GM21526 (cell line): ENCODE measurements at regions not wholly inside any gene's neighbourhood (a gene's known extent, or its start where the extent isn't known, plus 50 kb on each side); places are given as distances from the start of the nearest gene placed in this dataset.
"Not testable (repeated sequence)": the region's sequence is repeated elsewhere in the genome, so short reads cannot be mapped to it uniquely, and the experiment has no call there.

ENCODE experiments used
- ATAC-seq: cut with Tn5 transposase; IDR thresholded peaks from one replicate; pipeline ENCODE4 v1.9.1; 2021; ENCODE audit warnings: moderate library complexity; ENCODE audit not compliant: unreplicated experiment, low FRiP score

DNA sequence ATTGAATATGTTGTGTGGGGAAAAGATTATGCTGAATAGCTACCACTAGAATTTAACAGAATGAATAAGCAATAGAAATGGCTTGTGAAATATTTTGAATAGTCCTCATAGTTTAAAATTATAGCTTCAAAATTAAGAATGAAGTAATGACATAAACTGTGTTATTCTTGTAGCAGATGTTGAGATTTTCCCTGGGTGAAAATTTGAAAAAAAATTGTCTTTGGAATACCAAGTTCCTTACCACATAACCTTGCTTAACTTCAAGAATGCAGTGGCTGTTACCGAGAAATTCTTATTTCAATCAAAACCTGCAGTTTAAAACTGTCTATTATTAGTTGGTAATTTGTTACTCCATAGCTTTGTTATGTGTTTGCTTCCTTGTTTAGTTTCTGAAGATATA lies 1268.6 kb downstream of the RAPGEF2 start:
- no peak for ATAC-seq

GRCh38 chr4:160372390-160372789 lies 1269.5 kb downstream of the RAPGEF2 start:
- ATAC-seq = no peak

GRCh38 chr4:160373911-160374310 lies 1271.0 kb downstream of the RAPGEF2 start:
- ATAC-seq = no peak

- ATAC-seq = no peak
These were observed 1273.0 kb downstream of the RAPGEF2 start for GRCh38 chr4:160375772-160376452.

GRCh38 chr4:160386846-160387245 lies 1284.0 kb downstream of the RAPGEF2 start:
- ATAC-seq = no peak

DNA sequence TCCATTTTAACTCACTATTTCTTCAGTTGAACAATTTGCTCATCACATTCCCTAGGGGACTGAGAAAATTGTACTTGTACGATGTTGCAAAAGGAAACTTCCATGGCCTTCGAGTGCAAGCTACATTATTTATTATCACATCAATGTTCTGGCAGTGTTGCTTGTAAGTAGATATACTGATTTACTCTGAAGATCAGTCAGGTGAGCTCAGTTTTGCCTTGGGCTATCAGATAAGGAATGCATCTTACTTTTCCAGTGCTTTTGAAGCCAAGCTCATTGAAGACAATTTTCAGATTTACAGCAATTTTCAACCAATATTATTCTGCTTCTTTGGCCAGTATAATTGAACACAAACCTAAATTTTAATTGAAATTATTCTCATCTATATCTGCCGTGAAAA lies 1296.9 kb downstream of the RAPGEF2 start:
- ATAC-seq = no peak

- ATAC-seq = no peak
These were observed 1300.2 kb downstream of the RAPGEF2 start for GRCh38 chr4:160403081-160403480.

- no peak for ATAC-seq
These were observed 1303.5 kb downstream of the RAPGEF2 start for GRCh38 chr4:160406263-160406825.

DNA sequence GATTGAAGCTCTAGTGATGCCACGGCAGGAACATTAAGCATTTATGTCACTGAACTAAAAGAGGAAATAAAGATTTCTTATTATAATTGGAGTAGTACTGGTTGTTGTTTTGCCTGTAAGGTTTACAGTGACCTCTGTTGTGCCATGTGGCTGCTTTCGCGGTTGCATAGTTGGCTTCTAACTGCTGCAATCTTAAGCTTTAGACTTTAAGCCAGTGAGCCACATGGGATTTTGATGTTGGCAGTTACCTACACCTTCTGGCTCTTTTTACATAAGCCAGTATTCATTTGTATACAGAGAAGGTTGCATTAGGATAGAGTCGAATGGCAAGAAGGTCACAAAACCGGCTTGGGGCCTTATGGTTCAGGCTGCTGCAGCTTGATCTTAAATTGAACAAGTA lies 1311.6 kb downstream of the RAPGEF2 start:
- ATAC-seq = no peak

DNA sequence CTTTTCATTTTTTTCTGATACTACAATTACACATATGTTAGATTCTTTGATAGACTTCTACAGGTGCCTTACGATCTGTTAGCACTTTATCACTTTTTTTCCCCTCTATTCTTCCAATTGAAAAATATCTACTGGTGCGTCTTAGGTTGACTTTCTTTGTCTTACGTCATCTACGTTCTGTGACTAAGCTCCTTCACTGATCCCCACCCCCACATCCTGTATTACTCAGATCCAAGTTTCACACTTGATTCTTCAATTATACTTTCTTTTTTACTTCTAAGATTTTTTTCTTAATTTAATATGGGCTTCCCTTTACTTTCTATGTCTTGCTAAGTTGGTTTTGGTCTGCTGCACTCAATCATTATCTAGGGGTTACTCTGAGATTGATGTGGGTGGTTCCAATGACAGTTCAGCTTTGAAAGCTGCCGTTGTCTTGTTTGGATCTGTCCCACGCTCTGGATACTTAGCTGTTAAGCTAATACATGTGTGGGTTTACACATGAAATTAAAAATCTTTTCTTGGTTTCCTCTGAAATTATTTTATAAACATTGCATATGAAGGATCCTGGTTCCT lies 1321.1 kb downstream of the RAPGEF2 start:
- ATAC-seq = no peak

DNA sequence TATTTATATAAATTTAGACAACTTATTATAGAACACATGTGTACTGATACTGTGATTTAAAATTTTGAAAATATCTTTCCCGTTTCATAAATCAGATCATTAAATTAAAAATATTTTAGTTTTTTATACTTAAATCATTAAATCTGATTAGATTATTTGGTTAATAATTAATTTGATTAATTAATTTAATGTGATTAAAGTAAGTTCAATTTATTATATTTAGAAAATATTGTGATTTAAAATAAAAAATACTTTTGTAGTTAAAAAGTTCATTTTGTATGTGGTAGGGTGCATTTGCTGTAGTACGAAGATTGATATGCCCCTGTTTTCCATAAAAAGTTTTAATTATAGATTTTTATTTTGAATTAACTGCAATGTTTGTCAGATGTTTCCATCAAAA lies 1323.4 kb downstream of the RAPGEF2 start:
- ATAC-seq = no peak

DNA sequence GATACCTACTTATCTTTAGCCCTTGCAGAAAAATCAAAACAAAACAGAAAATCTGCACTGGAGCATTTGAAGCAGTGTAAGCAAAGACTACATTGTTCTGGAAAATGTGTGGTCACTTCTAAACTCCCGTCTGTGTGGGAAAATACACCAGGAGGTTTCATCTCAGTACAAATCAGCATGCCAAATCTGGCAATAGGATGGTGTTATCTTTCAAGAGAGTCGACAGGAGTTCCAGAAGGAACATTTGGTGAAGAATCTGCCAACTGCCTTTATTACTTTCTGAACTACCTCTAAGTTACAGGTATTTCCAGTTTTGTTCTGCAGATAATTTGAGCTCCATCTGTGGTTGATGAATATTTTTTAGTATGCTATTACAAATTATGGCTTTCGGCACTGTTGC lies 1348.0 kb downstream of the RAPGEF2 start:
- ATAC-seq = no peak

GRCh38 chr4:160481696-160482690 lies 1379.1 kb downstream of the RAPGEF2 start:
- not testable (repeated sequence) for ATAC-seq

- no peak for ATAC-seq
These were observed 1382.3 kb downstream of the RAPGEF2 start for GRCh38 chr4:160485071-160485687.

- no peak for ATAC-seq
These were observed 1389.3 kb downstream of the RAPGEF2 start for GRCh38 chr4:160492181-160492580.

GRCh38 chr4:160493206-160493605 lies 1390.3 kb downstream of the RAPGEF2 start:
- no peak for ATAC-seq

DNA sequence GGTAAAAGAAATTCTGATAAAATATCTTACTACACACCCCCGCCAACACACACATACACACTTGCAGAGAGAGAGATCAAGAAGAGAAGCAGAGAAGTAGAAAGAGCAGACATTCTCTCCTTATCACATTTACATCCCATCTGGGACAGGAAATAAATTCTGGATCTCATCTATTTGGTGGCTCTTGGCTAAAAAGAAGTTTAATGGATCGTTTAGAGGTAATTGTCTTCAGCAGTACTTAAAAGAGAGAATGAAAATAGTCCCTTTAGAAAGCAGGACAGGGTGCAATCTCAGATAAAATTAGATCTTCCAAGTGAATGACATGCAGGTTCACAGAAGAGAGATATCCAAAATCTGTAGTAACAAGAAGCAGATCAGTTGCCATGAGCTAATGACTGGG lies 1392.5 kb downstream of the RAPGEF2 start:
- ATAC-seq = no peak

DNA sequence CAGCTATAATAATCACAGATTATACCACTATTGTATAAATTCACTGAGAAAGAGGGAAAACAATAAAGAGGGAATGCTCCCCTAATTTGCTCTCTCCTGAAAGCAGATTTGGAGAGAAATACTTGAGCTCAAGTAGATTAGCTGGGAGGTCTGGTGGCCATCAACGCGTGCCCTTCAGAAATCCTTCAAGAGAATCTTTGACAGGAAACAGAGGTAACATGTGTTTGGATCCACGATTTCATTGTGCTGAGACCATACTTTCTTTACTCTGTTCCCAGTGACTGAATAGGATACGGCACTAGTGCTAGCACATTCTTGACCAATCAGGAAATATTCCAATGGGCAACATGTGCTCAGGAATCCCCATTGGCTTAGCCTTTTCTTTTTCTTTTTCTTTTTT lies 1395.3 kb downstream of the RAPGEF2 start:
- no peak for ATAC-seq

GRCh38 chr4:160505724-160506123 lies 1402.8 kb downstream of the RAPGEF2 start:
- no peak for ATAC-seq

DNA sequence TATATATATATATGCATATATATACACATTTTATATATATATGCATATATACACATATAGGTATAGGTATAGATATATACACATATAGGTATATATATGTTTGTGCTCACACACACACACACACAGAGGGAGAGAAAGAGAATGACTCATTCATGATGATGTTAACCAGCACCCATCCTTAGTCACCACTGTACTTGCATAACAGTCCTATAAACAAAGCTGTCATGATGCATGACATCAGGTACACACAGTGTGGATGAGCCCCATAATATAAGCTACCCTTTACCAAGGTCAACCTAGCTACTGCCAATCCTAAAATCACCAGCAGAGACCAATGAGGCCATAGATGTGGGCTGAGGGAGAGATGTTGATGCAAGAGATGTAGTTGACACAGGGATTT lies 1408.0 kb downstream of the RAPGEF2 start:
- ATAC-seq = no peak

DNA sequence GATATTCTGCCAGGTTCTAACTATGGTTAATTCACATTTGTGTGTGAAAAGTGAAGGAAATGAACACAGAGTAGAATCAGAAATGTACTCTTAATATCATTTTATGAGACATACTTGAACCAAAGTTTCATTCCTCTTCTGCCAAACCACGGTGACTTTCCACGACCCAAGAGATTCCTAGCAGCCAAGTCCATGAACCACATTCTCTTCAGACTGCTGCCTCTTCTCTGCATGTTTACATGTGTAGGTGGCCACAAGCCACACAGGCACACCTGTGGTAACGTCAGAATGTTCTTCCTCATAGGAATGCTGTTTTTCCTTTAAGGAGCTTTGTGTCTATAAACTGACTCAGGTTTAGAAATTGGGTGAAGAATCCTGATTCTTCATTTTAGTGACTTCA lies 1411.2 kb downstream of the RAPGEF2 start:
- ATAC-seq = no peak
